Endothelial cell of umbilical vein (primary cell): ENCODE measurements at regions not wholly inside any gene's neighbourhood (a gene's known extent, or its start where the extent isn't known, plus 50 kb on each side); places are given as distances from the start of the nearest gene placed in this dataset.

ENCODE experiments used
- EZH2 ChIP-seq: IDR thresholded peaks from 2 replicates; pipeline ENCODE4 v1.6.1; 2012; ENCODE audit warnings: borderline replicate concordance, low read depth, mild to moderate bottlenecking, moderate library complexity, low read length, inconsistent platforms; ENCODE audit not compliant: severe bottlenecking
- GATA2 ChIP-seq: IDR thresholded peaks from 2 replicates; pipeline ENCODE4 v1.7.0; 2011; ENCODE audit warnings: low read depth, mild to moderate bottlenecking, moderate library complexity, mixed read lengths, low read length; ENCODE audit not compliant: insufficient read length, insufficient read depth
- JUN ChIP-seq: IDR thresholded peaks from 2 replicates; pipeline ENCODE4 v1.6.1; 2011; ENCODE audit warnings: borderline replicate concordance, low read depth; ENCODE audit not compliant: insufficient read length, insufficient read depth
- POLR2A ChIP-seq: IDR thresholded peaks from 2 replicates; pipeline ENCODE4 v1.6.1; 2012; ENCODE audit warnings: low read depth, mild to moderate bottlenecking, control low read depth, low read length
- POLR2AphosphoS5 ChIP-seq: IDR thresholded peaks from 2 replicates; pipeline ENCODE4 v1.6.1; 2012; ENCODE audit warnings: low read depth, mild to moderate bottlenecking, control low read depth, low read length, moderate library complexity; ENCODE audit not compliant: insufficient read depth
- TF ChIP-seq, protein P1 (sequence below), 2 donors: IDR thresholded peaks; 1 replicate in 1 of 2; 2 replicates in 1 of 2; pipeline ENCODE4 v1.5.1; 2011; ENCODE audit warnings: low read length in 2 of 2, mild to moderate bottlenecking in 2 of 2, moderate library complexity in 2 of 2, control low read depth in 1 of 2, inconsistent platforms in 1 of 2, low read depth in 1 of 2; ENCODE audit not compliant: insufficient read depth in 1 of 2; ENCODE audit errors: extremely low read depth in 1 of 2
- TF ChIP-seq, protein P2 (sequence below): IDR thresholded peaks from 2 replicates; pipeline ENCODE4 v1.6.1; 2011; ENCODE audit not compliant: insufficient read depth, insufficient read length

GRCh38 chr18:1006304-1006703, 101.6 kb downstream of the ADCYAP1 start:
- TF ChIP-seq POLR2AphosphoS5: no peak
- TF ChIP-seq, protein P1, sequence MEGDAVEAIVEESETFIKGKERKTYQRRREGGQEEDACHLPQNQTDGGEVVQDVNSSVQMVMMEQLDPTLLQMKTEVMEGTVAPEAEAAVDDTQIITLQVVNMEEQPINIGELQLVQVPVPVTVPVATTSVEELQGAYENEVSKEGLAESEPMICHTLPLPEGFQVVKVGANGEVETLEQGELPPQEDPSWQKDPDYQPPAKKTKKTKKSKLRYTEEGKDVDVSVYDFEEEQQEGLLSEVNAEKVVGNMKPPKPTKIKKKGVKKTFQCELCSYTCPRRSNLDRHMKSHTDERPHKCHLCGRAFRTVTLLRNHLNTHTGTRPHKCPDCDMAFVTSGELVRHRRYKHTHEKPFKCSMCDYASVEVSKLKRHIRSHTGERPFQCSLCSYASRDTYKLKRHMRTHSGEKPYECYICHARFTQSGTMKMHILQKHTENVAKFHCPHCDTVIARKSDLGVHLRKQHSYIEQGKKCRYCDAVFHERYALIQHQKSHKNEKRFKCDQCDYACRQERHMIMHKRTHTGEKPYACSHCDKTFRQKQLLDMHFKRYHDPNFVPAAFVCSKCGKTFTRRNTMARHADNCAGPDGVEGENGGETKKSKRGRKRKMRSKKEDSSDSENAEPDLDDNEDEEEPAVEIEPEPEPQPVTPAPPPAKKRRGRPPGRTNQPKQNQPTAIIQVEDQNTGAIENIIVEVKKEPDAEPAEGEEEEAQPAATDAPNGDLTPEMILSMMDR (IDR thresholded peaks at IDR 0.05; ENCODE audit: extremely low read depth in 1 of 2, insufficient read depth in 1 of 2, low read depth in 1 of 2, low read length in 2 of 2): no peak
- no peak for TF ChIP-seq POLR2A
- TF ChIP-seq, protein P2, sequence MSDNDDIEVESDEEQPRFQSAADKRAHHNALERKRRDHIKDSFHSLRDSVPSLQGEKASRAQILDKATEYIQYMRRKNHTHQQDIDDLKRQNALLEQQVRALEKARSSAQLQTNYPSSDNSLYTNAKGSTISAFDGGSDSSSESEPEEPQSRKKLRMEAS: no peak
- no peak for TF ChIP-seq GATA2
- TF ChIP-seq JUN: no peak
- TF ChIP-seq EZH2: no peak
